Dedifferentiated amniotic fluid mesenchymal stem cell (primary cell): ENCODE measurements at regions not wholly inside any gene's neighbourhood (a gene's known extent, or its start where the extent isn't known, plus 50 kb on each side); places are given as distances from the start of the nearest gene placed in this dataset.
"Not testable (repeated sequence)": the region's sequence is repeated elsewhere in the genome, so short reads cannot be mapped to it uniquely, and the experiment has no call there.

Source experiments
- DNase-seq: peaks from one replicate; pipeline ENCODE4 v3.0.0-alpha.2; 2016; ENCODE audit errors: extremely low spot score

DNA sequence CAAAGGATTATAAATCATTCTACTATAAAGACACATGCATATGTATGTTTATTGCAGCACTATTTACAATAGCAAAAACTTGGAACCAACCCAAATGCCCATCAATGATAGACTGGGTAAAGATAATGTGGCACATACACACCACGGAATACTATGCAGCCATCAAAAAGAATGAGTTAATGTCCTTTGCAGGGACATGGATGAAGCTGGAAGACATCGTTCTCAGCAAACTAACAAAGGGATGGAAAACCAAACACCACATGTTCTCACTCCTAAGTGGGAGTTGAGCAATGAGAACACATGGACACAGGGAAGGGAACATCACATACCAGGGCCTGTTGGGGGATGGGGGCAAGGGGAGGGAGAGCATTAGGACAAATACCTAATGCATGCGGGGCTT lies 133.2 kb downstream of the ATXN3L start:
- DNase-seq = not testable (repeated sequence)

- DNase-seq = no peak
Observed at GRCh38 chrX:13180807-13181206, 136.4 kb upstream of the FAM9C start.

DNA sequence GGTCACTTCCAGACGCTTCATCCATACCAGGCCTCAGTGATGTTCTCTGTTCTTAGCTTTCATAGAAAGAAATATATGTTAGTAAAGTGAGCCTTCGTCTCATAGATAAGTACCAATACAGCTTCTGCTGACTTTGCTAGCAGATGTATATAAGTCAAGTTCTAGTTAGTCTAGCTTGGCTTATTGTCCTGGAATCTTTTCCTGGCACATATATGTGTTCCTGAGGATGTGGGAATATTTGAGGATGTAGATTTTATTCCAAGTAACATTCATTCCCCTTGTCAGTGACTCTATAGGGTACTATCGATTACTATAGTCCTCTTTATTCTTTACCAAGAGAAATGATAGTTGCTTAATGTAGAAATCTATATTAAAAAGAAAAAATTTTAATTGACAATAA lies 135.2 kb upstream of the FAM9C start:
- DNase-seq = no peak

DNA sequence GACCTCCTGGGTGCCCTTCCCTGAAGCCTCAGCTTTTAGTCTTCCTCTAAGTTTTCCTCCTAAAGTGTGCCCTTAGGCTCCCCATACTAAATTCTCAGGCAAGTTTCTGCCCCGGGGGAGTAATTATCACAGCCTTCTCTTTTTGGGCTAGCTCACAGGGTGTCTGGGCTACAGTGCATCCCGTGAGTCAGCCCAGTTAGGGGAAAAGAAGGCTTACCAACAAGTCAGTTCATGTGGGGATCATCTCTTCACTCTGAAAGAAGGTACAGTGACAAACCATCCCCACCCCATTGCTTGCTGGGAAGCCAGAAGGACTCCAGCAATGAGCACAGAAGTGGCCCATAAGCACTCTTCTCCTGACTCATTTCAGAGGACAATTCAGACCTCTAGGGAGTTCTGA lies 134.7 kb upstream of the FAM9C start:
- DNase-seq = no peak

DNA sequence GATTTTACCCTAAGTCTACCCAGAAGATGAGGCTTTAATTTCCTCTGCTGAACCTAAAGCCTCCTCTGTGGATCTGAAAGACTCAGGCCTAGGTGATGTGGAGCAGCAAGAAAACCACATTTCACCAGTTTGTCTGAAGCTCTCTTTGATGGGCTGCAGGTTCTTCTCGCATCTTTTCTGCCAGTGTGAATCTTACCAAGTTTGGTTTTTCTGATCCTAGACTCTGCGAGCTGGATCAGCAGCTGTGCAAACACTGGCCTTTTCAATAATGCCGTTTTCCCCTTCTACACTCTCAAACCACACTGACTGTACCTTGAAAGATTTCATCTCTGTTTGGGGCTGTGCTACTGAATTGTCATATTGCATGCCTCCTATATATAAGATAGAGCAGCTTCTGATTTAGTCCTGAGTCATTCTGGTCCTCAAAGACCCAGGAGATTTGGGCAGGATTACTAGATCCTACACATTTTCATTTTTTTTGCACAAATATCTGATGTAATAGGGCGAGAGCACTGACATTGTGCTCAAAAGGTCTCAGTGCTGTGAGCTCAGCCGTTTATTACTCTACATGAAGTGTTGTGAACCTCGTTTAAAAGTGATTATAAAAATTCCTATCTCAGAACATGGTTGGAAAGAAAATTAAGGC lies 133.6 kb upstream of the FAM9C start:
- DNase-seq = no peak

- no peak for DNase-seq
Observed at GRCh38 chrX:13175056-13175455, 130.6 kb upstream of the FAM9C start.

DNA sequence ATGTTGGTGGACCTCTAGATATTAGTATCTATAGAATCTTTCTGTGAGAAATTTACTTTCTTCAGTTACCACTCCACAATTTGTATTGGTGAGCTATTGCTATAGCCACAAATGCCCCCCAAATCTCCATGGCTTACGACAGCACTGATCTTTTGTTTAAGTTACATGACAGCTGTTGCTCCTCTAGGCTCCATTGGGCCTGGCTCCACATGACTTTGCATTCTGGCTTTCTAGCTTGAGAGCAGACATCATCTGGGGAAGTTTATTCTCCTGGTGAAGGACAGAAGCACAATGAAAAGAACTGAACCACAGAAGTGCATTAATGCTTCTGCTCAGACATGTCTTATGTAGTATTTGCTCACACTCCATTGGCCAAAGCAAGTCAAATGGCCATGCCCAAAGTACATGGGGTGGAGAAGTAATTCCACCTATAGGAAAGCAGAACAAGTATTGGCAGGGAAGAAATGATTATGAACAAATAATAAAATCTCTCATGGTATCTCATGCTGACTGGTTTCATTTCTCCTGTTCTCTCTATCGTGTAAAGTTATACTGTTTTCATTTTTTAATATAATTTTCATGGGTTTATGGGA lies 126.6 kb upstream of the FAM9C start:
- DNase-seq = no peak

- DNase-seq = no peak
Observed at GRCh38 chrX:13169684-13170083, 125.3 kb upstream of the FAM9C start.

- DNase-seq = peak; percentile 12
Observed at GRCh38 chrX:13168269-13168668, 123.8 kb upstream of the FAM9C start.

GRCh38 chrX:13167481-13168231 lies 123.2 kb upstream of the FAM9C start:
- peak; percentile 47 for DNase-seq

DNA sequence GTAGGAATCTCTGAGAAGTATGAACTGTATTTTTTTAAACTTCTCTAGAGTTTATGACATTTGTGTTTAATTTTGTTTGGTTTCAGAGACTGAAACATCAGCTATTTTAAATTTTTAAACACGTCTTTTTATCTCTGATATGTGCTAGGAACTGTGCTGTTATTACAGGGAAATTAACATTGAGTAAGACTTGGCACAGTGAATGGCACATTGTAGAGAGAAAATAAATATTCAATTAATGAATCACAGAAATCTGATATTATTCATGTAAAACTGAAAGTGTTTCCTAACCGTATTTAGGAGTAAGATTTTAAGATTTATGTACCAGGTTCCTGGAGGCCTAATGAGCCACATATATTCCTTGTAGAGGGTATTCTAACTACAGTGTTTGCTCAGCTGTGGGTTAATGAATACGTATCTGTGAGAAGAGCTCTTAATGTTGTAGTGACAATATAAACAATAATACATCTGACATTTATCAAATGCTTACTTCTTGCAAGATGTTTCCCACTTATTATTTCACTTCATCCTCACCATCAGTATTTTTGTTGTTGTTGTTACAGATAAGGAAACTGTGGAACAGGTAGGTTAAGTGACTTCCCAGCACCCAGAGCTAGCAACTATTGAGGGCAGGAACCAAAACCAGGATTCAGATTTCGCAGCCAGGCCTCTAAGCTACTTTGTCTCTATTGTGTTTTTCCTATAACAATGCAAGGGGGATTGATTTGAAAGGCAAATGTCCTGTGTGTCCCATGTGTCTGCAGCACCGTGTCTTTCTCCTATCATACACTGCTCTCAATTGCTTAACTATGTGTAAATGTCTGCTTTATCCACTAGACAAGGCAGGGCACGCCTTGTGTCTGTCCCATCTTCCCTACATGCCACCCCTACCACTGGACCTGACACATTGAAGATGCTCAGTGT lies 121.1 kb upstream of the FAM9C start:
- DNase-seq = no peak

- DNase-seq = no peak
Observed at GRCh38 chrX:13164611-13165010, 120.2 kb upstream of the FAM9C start.

GRCh38 chrX:13162772-13163410 lies 118.5 kb upstream of the FAM9C start:
- no peak for DNase-seq

DNA sequence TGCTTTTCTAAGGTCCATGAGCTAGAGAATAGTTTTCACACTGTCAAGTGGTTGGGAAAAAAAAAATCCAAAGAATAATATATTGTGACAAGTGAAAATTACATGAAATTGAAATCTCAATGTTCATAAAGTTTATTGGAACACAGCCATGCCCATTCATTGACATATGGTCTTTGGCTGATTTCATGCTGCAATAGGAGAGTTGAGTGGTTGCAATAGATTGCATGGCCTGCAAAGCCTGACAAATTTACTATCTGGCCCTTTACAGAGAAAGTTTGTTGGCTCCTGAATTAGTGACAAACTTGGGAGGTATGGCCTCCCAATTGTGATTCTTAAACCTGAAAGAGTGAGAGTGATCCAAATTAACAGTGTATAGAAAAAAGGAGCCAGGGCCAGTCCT lies 115.5 kb upstream of the FAM9C start:
- DNase-seq = peak; percentile 66

- no peak for DNase-seq
Observed at GRCh38 chrX:13158911-13159310, 114.5 kb upstream of the FAM9C start.

- not testable (repeated sequence) for DNase-seq
Observed at GRCh38 chrX:13155550-13155949, 111.1 kb upstream of the FAM9C start.

- DNase-seq = no peak
Observed at GRCh38 chrX:13153796-13154195, 109.4 kb upstream of the FAM9C start.

- no peak for DNase-seq
Observed at GRCh38 chrX:13152518-13153185, 108.2 kb upstream of the FAM9C start.

DNA sequence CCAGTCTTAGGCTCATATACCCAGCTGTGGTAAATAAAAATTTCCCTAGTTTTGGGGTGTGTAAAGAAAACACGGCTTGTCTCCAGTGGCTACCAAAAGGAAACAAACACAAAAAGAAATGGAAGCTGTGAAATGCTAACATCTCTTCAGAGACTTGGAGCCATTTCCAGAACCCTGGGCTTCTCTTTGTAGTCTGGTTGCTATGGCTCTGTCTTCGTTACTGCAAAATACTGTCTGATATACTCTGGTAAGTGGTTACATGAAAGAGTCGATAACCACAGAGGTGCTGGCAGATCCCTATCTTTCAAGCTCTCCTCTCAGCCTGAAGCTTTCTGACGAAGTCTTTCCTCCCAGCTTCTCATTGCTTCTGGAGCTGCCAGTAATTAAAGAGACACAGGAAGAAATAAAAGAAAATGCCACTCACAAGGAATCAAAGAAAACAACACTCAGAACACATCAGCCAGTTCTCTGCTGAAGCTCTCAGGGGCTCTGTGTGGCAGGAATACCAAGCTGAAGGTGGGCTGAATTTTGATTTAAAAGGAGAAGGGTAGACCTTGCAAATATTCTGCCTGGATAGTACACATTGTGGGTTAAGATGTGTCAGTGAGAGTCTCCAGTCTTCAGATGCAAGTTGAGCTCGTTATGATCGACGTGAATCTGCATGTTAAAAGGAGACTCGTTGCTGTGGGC lies 107.6 kb upstream of the FAM9C start:
- no peak for DNase-seq

- no peak for DNase-seq
Observed at GRCh38 chrX:13149702-13150350, 105.4 kb upstream of the FAM9C start.
